Stimulated activated CD8-positive, alpha-beta memory T cell treated with anti-CD3 and anti-CD28 coated beads, Interleukin-12 subunit alpha, Interleukin-12 subunit beta, amount 100 ng/mL, for 4 hours (primary cell): ENCODE measurements at regions not wholly inside any gene's neighbourhood (a gene's known extent, or its start where the extent isn't known, plus 50 kb on each side); places are given as distances from the start of the nearest gene placed in this dataset.
"Not testable (repeated sequence)": the region's sequence is repeated elsewhere in the genome, so short reads cannot be mapped to it uniquely, and the experiment has no call there.

Experiments
- DNase-seq: peaks from one replicate; pipeline ENCODE4 v3.0.0-alpha.2; 2020; ENCODE audit warnings: low read depth

- DNase-seq = no peak
Measured at GRCh38 chr15:56568466-56569167, 103.7 kb upstream of the MNS1 start.

- DNase-seq = no peak
Measured at GRCh38 chr15:56557415-56557814, 92.5 kb upstream of the MNS1 start.

DNA sequence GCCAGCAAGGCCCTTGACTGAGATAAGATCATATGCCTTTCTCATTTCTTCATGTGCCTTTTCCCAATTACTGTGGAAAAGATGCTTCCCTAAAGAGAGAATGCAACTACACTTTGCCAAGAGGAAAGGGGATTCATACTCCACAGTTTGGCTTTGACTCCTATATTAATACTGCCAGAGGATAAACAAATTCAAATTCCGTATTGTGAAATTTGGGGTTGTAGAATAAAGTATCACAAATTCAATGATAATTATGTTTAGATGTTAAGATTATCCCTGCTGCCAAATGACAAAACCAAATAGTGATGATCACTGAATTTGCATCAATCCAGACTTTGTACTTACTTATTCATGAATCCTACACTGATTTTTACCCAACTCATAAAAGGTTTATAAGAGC, 88.5 kb upstream of the MNS1 start:
- DNase-seq = no peak

- DNase-seq = no peak
Measured at GRCh38 chr15:56552659-56553058, 87.7 kb upstream of the MNS1 start.

DNA sequence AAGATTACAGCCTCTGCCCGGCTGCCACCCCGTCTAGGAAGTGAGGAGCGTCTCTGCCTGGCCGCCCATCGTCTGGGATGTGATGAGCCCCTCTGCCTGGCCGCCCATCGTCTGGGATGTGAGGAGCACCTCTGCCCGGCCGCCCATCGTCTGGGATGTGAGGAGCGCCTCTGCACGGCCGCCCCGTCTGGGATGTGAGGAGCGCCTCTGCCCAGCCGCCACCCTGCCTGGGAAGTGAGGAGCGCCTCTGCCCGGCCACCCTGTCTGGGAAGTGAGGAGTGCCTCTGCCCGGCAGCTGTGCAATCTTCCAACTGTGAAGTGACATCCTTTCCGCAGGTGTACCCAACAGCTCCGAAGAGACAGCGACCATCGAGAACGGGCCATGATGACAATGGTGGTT, 75.6 kb upstream of the MNS1 start:
- not testable (repeated sequence) for DNase-seq

DNA sequence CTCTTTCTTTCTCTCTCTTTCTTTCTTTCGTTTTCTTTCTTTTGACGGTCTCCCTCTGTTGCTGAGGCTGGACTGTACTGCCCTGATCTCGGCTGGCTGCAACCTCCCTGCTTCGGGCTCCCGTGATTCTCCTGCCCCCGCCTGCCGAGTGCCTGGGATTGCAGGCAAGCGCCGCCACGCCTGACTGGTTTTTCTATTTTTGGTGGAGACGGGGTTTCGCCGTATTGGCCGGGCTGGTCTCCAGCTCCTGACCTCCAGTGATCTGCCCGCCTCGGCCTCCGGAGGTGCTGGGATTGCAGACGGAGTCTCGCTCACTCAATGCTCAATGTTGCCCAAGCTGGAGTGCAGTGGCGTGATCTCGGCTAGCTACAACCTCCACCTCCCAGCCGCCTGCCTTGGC, 75.2 kb upstream of the MNS1 start:
- not testable (repeated sequence) for DNase-seq

GRCh38 chr15:56538901-56539545, 74.1 kb upstream of the MNS1 start:
- no peak for DNase-seq

GRCh38 chr15:56537881-56538280, 72.9 kb upstream of the MNS1 start:
- DNase-seq = peak; percentile 9

DNA sequence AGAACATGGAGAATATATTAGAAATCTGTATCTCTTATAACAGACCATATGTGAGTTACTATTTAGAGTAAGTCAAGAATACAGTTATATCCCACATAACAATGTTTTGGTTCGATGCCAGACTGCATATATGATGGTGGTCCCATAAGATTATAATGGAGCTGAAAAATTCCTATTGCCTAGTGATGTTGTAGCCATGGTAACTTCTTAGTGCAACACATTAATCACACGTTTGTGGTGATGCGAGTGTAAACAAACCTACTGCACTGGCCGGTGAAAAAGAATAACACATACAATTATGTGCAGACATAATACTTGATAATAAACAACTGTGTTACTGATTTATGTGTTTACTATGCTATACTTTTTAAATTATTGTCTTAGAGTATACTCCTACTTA, 69.8 kb upstream of the MNS1 start:
- no peak for DNase-seq

DNA sequence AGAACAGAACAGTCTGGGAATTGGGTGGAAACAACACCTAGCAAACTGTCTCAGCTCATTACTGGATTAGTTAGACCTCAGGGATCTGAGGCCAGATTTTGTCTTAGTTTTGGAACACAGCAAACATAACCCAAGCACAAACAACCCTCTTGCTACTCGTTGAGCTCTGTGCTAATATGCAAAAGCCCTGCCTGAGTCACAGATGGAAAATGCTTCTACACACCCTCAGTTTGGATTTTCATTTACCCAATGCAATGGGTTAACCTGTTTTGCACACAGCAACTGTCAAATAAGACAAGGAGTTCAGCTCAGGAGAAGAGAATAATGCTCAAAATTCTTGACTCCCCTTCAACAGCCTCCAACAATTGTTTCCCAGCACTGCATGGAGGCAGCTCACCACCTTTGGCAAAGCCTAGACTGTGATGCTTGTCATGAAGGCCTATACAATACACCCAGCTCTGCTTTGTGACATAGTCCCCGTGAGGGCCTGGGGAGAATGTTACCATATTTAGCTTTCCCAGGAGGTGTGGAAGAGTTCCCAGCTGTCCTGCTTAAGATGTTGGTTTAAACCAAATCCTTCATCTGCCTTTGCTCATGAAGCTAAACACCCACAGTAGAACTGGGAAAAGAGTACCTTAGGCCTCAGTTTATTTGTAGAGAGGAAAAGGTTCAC, 68.9 kb upstream of the MNS1 start:
- DNase-seq = no peak

- DNase-seq = no peak
Measured at GRCh38 chr15:56532721-56533460, 68.0 kb upstream of the MNS1 start.

GRCh38 chr15:56530157-56530556, 65.2 kb upstream of the MNS1 start:
- no peak for DNase-seq

GRCh38 chr15:56528136-56528535, 63.2 kb upstream of the MNS1 start:
- DNase-seq = no peak

DNA sequence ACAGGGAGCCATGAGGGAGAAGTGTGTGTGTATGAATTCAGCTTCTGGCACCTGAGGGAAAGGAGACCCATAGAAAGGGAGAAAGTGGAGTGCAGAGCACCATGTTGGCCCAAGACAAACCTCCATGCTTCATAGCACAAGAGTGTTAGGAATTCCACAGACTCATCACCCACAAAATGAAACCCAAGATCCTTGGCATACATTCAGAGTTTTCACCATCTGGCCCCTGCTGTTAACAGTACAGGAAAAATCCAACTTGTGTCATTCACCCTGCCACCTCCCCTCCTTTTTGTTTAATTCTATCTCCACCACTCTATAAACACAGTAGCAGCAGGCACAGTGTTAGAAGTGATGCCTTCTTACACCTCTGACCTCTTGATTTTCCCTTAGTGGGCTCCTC, 60.0 kb upstream of the MNS1 start:
- DNase-seq = no peak

- DNase-seq = no peak
Measured at GRCh38 chr15:56523521-56523920, 58.6 kb upstream of the MNS1 start.

DNA sequence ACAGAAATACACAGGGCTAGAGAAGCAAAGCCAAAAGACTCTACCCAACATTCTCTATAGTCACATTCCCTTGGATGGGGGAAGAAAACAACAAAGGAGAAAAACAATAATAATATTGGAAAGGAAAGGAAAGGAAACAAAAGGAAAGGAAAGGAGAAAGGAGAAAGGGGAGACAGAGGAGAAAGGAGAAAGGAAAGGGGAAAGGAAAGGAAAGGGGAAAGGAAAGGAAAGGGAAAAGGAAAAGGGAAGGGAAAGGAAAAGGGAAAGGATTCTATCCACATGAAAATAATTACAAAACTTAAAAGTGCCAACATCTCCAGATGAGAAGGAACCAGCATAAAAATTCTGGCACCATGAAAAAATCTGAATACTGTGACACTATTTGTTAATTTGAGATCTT, 54.1 kb upstream of the MNS1 start:
- no peak for DNase-seq
